ENCODE measurements at regions not wholly inside any gene's neighbourhood (a gene's known extent, or its start where the extent isn't known, plus 50 kb on each side); places are given as distances from the start of the nearest gene placed in this dataset.

DNA sequence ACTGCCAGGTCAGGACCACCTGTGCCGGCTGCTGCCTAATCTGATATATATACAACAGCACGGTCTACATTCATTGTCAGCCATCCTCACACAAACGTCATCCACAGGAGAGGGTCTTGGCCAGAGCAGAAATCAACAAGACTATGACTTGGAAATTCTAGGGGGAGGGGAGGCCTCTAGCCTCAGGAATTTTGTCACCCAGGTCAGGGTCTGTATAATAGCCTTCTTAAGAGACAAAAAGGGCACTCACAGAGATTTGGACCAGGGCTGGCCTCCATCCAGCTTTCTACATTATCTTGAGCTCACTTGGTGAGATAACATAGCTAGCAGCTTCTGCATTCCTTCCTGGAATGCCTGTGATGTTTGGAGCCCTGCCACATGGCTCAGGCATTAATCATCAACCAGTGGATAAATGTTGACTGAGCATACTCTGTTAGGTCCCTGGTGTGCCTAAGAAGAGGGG lies 50.4 kb upstream of the CTIF start:
- no peak for DNase-seq

DNA sequence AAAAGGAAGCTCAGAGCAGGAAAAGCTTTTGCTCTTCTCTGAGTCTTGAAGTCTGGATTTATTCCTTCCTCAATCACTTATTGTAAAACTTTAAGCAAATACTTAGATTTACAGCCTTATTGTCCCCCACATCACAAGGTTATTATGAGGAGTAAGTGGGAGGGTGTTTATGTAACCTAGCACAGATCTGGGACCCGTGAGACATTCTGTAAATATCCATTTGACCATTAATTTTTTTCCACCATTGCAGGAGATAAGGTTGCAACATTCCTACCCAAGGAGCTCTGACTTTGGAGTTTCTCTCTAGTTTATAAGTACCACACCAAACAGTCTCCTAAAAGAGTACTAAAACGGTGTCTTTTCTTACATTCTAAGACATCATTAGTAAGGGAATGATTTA lies 52.1 kb upstream of the CTIF start:
- no peak for DNase-seq

GRCh38 chr18:48485828-48486405 lies 52.9 kb upstream of the CTIF start:
- no peak for DNase-seq

GRCh38 chr18:48481092-48481491 lies 57.7 kb upstream of the CTIF start:
- peak; percentile 20 to 45 (median 41) for DNase-seq

DNA sequence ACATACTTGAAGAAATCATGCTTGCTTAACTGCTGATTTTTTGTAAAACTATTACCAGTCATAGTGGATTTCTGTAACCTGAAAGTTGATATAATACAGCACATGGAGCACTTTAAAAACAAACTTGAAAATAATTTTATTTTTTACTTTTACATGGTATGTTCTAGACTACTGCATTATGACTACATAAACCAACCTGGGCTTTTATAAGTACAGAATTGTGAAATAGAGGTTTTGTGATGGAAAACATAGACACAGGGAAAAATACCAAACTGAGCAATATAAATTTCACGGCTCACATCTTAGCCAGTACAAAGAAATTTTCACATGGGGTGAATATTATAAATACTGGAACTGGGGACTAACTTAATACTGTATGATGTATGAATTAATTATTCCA lies 59.3 kb upstream of the CTIF start:
- DNase-seq, result no peak

DNA sequence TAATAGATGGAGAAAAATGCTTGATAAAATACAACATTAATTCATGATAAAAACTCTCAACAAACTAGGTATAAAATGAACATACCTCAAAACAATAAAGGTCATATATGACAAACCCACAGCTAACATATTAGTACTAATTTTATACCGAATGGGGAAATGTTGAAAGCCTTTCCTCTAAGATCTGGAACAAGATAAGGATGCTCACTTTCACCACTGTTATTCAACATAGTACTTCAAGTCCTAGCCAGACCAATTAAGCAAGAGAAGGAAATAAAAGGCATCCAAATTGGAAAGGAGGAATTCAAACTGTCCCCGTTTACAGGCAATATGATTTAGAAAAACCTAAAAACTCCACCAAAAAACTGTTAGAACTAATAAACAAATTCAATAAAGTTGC lies 61.5 kb upstream of the CTIF start:
- no peak for DNase-seq

DNA sequence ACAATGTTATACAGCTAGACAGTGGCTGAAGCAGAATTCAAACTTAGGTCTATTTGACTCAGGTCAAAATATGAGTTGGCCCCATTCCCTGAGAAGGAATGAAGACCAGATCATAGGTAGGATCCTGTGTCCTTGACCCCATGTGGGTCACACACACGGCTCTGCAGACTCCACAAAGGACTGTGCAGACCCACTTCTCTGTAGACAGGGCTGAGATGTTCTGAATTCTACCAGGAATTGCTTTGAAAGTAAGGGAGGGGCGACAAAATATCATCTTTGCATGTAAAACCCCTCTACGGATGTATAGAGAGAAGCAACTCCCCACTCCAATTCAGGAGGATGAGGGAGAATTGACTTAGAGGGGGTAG lies 62.3 kb upstream of the CTIF start:
- DNase-seq, result no peak

DNA sequence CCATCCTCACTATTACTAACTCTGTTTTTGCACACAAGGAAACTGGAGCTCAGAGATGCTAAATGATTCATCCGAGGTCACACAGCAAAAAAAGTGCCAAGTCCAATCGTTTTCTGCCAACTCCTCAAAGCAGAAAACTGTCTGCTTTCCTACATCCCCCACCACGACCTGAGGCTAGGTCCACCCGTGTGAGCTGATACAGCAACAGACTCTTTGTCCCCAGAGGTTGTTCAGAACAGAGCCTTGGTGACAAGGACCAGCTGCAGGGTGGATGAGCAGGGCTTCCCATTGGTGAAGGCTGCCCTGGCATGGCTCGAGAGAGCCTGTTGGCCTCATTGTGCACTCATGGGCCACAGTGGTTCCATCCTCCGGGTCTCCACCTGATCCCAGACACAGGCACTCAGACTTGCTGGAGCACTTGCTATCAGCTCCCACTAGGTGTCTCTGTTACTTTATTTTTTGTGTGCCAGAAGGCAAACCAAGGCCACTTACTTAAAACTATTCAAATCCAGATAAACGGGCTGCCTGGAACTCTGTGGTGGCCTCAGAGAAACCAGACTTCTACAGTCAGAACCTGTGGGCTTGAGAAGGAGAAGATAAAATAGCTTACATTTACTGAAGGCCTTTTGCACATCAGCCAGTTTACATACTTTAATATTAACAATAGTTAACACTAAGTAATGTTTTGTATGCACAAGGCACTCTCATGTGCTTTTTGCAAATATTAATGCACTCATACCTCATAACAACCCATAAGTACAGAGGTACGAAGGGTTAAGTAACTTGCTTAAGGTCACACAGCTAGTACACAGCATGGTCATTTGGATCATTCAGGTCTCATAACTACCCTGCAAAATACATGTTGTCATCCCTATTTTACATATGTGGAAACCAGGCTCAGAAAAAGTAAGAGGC lies 62.9 kb upstream of the CTIF start:
- DNase-seq, result peak; percentile 71 to 81 (median 80)

- no peak for DNase-seq
These were observed 64.6 kb upstream of the ZBTB7C start for GRCh38 chr18:48473816-48474215.

DNA sequence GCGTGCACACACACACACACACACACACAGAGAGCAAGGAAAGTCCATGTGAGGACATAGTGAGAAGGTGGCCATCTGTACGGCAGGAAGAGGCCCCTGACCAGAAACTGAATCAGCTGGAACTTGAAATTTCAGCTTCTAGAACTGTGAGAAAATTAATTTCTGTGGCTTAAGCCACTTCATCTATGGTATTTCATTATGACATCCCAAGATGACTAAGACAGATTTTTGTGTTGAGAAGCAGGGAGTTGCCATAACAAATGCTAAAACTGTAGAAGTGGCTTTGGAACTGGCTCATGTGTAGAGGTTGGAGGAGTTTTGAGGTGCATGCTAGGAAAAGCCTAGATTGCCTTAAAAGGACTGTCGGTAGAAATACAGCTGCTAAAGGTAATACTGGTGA lies 63.4 kb upstream of the ZBTB7C start:
- DNase-seq, result no peak

DNA sequence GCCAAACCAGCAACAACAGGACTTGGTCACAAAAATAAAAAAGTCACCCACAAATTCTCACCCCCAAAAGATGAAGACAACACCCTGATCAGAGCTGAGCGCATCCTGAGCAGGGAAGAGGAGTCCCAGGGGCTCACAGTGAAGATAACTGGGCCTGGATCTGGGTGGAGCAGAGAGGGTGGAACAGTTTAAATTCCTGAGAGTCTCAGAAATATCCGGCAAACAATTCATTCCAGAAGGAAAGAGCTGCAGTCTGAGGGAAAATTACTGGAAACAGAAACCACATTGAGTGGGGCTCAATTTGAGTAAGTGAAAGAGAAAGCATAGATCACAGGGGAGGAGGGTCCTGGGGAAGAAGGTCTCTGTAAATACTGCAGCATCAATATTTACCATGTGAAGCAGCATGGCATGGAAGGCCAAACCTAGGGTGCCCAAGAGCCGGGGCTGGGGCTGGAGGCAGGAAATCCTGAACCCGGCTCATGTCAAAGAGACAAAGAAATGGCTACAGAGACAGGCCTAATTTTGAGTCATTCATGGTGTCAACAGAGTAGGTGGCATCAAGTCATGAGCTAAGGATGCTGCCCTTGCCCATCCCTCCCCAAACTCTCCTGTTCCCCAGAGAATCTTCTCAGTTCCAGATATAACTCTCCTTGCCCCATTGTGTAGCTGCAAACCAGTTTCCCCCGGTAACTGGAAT lies 61.4 kb upstream of the ZBTB7C start:
- no peak for DNase-seq

- DNase-seq, result no peak
These were observed 59.0 kb upstream of the ZBTB7C start for GRCh38 chr18:48468151-48468550.

- no peak for DNase-seq
These were observed 58.0 kb upstream of the ZBTB7C start for GRCh38 chr18:48467231-48467630.

DNA sequence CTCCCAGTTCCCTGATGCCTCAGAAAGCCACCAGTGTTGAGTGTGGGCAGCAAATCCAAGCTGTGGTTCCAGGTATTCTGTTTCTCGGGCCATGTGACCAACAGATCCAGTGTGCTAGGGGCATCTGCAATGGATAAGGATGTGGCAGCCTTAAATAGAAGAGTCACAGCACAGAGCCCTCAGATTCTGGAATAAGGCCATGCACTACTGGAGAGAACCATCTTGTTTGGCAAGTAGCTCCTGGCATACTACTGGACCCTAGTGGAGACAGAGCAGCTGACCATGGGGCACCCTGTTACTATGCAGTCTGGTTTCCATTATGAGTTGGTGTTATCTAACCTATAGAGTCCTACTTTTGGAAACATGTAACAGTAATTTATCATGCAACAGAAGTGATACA lies 53.3 kb upstream of the ZBTB7C start:
- DNase-seq, result no peak

DNA sequence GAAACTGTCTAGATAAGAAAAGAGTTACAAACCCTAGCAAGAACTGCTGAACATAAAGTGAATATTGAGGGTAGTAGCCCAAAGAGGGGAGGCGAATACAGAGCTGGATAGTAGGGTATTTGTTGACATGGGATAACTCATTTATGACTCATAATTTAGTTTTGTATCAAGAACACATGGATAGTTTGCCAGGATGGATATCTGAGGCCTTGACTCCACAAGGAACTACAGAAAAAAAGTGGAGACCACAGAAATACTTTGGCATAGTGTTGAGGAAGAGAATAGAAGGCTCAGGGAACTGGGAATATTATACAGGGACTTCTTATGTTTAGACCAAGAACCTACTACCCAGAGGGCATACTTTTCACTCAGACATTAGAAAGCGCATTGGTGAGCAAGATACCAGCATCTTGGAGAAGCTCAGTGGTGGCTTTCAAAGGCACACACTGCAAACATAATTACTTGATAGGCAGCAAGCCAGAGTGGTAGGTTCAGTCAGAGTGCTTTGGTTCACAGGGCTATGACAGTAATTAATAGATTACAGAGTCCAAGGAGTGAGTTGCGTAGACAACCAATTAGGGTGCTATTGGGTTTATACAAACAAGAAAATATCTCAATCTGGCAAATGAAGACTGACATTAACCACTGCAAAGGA lies 51.9 kb upstream of the ZBTB7C start:
- DNase-seq, result no peak

DNA sequence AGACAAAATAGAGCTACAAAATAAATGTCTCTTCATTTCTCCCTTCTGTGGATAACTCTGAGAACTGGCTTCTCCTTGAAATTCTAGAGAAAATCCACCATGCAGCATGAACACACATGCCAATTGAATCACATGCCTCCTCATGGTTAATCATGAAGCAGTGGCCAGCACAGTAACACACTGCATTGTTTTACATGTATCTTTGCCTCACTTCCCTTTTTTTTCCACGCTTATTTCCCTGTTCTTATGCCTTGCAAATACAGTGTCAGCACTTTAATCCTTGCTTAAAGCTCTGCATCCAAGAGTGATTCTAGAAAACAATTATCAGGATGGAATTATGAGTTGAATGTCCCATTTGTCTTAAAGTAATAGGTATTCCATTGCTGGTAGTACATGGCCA lies 50.3 kb upstream of the ZBTB7C start:
- peak; percentile 74 to 88 (median 84) for DNase-seq

GRCh38 chr18:48459016-48459415 lies 49.8 kb upstream of the ZBTB7C start:
- peak; percentile 49 to 62 (median 50) for DNase-seq
